GM12878 (cell line): ENCODE measurements at regions not wholly inside any gene's neighbourhood (a gene's known extent, or its start where the extent isn't known, plus 50 kb on each side); places are given as distances from the start of the nearest gene placed in this dataset.

Experiments used
- CTCF ChIP-seq, 3 experiments: IDR thresholded peaks in 2 of 3; conservative IDR thresholded peaks in 1 of 3; 2 replicates each; pipeline ENCODE4 v1.5.1; 2011; ENCODE audit warnings: low read depth in 3 of 3, low read length in 3 of 3, mild to moderate bottlenecking in 3 of 3, control low read depth in 2 of 3, moderate library complexity in 2 of 3, inconsistent platforms in 1 of 3, mixed read lengths in 1 of 3; ENCODE audit not compliant: control insufficient read depth in 2 of 3, insufficient read depth in 1 of 3; ENCODE audit errors: extremely low read depth in 1 of 3
- POLR2AphosphoS2 ChIP-seq: IDR thresholded peaks from 2 replicates; pipeline ENCODE4 v1.6.1; 2011; ENCODE audit warnings: low read depth, mild to moderate bottlenecking, low read length, improper control_type of control experiment, moderate library complexity
- POLR2AphosphoS5 ChIP-seq: IDR thresholded peaks from 2 replicates; pipeline ENCODE4 v1.6.1; 2011; ENCODE audit warnings: mild to moderate bottlenecking, low read length, inconsistent platforms
- SMAD1 ChIP-seq: fragments of 450-650 bp; IDR thresholded peaks from 2 replicates; pipeline ENCODE4 v1.6.1; 2018; ENCODE audit warnings: mild to moderate bottlenecking, low read depth; ENCODE audit not compliant: partially characterized antibody
- SPI1 ChIP-seq: IDR thresholded peaks from 2 replicates; pipeline ENCODE4 v1.6.1; 2011; ENCODE audit warnings: low read depth, mild to moderate bottlenecking, low read length, moderate library complexity, borderline replicate concordance; ENCODE audit not compliant: insufficient read depth
- TCF12 ChIP-seq: IDR thresholded peaks from 2 replicates; pipeline ENCODE4 v1.6.1; 2011; ENCODE audit warnings: low read depth, mild to moderate bottlenecking, low read length
- ZBED1 ChIP-seq: IDR thresholded peaks from 2 replicates; pipeline ENCODE4 v1.6.1; 2016; ENCODE audit warnings: borderline replicate concordance
- ZBTB11 ChIP-seq: fragments of 450-650 bp; formaldehyde crosslinking; IDR thresholded peaks from 2 replicates; pipeline ENCODE4 v1.5.0; 2022; ENCODE audit warnings: mild to moderate bottlenecking, missing genetic modification characterization

- TF ChIP-seq ZBTB11 (no peak), SMAD1 (no peak), SPI1 (no peak), CTCF (IDR thresholded peaks at IDR 0.05 in 2 of 3, conservative IDR thresholded peaks at IDR 0.05 in 1 of 3; ENCODE audit: control insufficient read depth in 2 of 3, extremely low read depth in 1 of 3, insufficient read depth in 1 of 3, low read depth in 3 of 3, low read length in 3 of 3) (no peak), TCF12 (no peak), POLR2AphosphoS5 (no peak), POLR2AphosphoS2 (no peak), ZBED1 (no peak)
Observed at GRCh38 chr18:44473394-44474066, 207.2 kb upstream of the SETBP1 start.
